HG03196 (cell line): ENCODE measurements at regions not wholly inside any gene's neighbourhood (a gene's known extent, or its start where the extent isn't known, plus 50 kb on each side); places are given as distances from the start of the nearest gene placed in this dataset.
"Not testable (repeated sequence)": the region's sequence is repeated elsewhere in the genome, so short reads cannot be mapped to it uniquely, and the experiment has no call there.

Source experiments
- ATAC-seq: cut with Tn5 transposase; IDR thresholded peaks from one replicate; pipeline ENCODE4 v1.9.1; 2021; ENCODE audit not compliant: unreplicated experiment

DNA sequence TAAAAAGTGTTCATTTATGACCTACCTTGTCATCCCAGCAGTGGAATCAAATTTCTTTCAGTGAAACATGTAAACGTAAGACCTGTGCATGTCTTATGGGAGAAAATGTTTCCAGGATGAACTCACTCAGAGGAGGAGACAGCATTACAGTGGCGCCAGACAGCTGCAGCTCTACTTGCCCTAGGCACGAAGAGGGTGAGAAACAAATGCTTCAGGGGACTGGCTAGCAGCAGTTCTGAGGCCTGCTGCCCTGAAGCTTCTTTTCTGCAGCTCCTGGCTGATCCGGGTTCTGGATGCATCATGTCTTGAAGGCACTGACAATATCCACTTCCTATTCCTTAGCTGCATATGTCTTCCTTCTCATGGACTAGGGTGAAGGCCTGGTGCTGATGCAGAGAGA, 120.2 kb downstream of the QRSL1 start:
- no peak for ATAC-seq

DNA sequence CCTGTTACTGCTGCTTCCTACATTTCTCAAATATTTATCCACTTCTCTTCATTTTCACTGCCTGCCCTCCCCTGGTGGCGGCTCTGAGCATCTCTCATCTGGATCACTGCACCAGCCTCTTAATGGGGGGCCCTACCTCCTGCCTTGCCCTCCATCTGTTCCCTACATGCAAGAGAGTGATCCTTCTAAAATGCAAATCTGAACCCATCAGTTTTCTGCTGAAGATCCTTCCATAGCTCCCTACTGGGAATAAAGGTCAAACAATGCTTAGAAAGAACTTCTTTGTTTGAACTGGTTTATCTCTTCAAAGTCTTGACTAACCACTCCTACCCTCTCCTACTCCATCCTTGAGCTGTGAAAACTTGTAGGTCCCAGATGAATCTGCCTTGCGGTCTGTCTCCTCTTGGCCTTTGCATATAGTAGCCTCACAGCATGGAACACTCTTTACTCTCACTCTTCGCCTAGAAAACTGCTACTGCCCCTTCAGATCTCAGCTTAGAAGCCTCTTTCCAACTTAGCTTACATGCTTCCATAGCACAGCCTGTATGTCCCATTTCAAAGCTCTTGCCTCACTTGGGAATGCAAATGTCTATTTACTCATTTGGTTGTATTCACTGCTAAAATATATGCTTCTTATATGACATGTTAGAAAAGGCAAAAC, 119.3 kb downstream of the QRSL1 start:
- no peak for ATAC-seq

DNA sequence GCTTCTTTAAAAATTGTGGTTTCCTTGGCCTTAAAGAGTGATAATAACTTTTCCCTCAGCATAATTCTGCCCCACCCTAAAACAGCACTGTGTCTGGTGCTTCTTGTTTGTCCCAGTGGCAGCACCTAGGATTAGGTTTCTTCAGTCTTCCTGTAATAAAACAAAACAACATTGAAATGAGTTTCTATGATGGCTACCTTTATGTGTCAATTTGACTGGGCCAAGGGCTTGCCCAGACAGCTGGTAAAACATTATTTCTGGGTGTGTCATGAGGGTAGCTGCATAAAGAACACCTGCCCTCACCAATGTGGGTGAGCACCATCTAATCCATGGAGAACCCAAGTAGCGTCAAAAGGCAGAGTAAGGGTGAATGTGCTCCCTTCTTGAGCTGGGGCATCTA, 117.8 kb downstream of the QRSL1 start:
- no peak for ATAC-seq

DNA sequence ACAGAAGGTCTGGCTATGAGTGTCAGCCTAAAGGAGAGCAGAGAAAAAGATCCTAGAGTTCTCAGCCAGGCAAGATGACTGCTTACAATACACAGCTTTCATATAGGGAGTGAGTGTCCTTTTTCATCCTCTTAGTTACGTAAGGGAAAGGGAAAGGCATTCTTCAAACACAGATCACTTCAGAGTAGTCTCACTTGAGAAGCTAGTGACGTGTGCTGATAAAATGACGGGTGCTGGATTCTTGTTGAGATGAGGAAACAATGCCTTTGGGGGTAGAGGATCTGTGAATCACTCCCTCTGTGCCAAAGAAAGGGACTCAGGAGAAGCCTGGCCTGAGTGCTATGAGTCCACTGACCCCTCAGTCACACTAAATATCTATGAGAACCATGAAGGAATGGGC, 117.3 kb downstream of the QRSL1 start:
- no peak for ATAC-seq

DNA sequence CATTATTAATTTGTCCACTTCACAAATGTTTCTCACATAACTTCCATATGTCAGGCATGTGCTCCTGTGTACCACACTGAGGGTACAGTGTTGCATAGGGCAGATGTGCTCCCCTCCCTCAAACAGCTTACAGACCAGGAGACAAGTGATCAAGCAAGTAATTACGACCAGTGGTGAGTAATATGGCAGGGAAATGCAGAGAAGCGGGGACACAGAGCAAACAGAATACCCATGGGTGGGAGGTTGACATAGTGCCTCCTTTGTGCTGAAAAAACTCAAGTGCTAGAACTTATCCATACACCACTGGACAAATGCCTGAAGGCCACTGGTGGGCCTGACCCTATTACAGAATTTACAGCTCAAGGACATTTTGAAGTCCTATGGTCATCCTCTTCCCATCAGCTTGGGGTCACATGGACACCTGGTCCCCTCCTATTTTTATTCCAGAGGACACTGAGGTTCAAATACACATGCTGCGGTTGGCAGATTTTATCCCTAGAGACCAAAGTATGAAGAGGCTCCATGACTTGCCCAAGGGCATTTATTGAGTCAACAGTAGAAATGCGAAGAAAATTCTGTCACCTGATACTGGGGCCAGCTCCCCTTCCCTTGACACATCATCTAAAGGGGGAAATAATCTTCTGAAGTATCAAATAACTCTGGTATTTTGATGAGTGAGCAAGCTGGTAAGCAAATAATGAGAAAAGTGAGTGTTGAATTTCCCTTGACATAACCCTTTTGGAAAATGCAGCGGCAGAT, 116.6 kb downstream of the QRSL1 start:
- ATAC-seq = no peak

DNA sequence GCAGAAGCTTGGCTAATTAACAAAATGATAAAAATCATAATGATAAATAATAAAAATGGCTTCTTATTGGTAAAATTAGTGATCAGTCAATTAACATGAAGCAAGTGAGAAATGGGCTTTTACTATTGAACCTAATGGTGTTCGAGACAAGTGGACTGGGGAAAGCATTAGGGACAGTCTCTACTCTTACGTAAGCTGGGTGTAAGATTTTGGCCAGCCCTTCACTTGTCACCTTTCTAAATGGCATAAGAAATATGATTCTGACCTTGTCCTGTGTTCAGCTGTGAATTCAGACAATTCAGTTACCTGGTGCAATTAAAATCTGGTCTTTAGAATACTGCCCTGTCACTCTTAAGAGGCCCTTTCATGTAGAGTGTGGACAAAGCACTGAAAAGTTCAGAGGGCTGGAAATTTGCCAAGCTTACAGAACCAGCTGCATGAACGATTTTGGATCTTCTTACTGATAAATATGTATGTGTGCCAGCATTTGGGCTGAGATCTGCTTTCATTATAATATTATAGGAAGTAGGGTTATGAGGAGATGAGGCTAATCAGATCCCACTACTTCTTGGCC, 115.9 kb downstream of the QRSL1 start:
- no peak for ATAC-seq

DNA sequence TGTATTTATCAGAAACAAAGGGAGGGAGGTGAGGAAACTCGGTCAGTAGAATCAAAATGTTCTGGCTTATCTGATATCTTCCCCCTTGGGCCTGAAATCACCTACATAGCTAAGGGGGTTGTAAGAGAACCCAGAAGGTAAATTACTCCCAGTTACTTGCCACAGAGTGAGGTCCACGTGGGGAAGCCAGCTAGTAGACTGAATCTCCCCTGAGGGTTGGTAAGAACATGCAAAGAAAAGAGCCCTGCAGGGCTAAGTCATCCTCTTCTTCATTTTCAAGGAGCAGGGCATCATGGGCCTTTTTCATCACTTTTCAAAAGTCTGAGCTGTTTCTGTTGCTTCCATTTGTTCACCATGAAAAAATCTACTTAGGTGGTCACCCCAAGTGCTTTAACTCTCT, 115.4 kb downstream of the QRSL1 start:
- no peak for ATAC-seq

DNA sequence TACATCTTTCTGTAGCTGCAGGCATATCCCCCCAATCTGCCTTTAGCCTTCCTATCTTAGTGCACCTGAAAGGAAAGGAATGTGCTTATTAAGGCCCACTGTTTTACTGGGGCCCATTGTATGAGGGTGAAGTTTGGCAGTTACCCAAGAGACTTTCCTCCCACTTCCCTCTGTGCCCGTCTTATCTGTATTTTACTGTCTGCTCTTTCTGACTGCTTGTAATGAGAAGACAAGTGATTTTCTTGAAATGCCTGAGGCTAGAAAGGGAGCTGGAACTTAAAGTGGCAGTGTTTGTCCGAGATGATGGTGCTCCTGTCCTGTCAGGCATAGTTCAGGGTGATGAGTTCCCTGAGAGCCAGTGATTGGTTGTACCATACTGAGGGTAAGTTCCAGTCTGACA, 114.7 kb downstream of the QRSL1 start:
- ATAC-seq = not testable (repeated sequence)

DNA sequence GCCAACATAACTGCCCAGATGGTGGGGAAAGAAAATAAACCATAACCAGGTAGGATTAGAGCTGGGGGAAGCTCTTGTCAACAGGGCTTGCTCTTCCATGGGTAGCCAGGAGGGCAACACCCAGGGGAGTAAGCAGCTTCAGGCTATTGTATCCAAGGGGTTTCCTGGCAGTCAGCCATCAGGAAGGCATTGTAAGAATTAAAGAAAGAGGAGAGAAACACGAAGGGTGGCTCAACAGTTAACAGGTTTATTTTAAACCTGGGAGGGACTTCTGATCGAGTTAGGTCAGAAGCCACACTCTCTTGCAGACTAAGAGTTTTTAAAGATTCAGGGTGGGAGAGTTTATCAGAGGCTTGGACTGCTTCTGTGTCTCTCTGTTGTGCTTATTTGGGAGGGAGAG, 114.2 kb downstream of the QRSL1 start:
- ATAC-seq = no peak

DNA sequence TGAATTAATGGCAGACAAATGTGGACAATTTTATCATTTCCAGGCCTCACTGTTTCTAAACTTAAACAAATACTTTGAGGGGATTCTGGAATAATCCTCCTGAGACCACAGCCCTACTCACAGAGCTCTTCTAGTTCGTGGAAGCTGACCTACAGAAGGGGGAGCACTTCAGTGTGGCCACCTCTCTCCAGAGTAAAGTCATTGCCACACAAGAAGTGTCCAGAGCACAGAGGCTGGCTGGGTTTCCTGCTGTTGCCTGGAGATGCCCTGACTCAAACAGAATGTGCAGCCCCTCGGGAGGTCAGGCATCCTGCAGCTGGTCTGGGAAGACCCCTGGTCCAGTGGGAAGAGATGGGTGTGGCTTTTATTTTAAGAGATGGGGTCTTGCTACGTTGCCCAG, 110.9 kb downstream of the QRSL1 start:
- no peak for ATAC-seq

DNA sequence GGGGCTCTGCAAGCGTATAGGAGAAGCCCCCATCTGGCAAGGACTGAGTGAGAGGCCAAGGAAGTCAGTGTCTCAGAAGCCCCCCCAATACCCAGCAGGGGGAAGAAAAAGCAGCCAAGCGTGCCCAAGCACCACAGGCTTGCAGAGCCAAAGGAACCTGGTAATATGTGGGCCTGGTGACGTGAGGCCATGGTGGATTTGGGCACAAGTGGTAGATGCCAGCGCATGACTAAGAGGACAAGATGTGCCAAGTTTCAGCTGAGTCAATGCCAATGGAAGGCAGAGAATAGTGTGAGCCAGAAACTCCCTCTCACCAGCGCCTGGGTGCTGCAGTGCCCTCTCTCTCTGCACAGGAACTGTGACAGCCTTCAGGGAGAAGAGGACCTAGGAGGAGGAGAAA, 110.0 kb downstream of the QRSL1 start:
- ATAC-seq = no peak

DNA sequence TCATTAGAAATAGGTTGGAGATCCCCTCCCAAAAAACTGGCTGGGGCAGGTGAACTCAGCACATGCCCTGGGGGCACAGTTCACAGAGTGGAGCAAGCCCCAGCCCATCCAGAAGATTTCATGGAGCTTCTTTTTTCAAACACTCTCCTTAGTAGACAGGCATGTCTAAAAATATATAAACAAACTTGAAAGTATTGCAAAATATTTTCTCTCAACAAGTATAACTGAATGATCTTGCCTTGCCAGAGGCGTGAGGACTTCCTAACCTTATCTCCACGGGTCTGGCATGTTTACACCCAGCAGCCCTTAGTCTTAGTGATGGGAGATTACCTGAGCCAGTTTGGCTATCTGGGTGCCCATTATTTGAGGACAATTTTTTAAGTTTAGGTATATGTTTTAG, 107.1 kb downstream of the QRSL1 start:
- no peak for ATAC-seq

DNA sequence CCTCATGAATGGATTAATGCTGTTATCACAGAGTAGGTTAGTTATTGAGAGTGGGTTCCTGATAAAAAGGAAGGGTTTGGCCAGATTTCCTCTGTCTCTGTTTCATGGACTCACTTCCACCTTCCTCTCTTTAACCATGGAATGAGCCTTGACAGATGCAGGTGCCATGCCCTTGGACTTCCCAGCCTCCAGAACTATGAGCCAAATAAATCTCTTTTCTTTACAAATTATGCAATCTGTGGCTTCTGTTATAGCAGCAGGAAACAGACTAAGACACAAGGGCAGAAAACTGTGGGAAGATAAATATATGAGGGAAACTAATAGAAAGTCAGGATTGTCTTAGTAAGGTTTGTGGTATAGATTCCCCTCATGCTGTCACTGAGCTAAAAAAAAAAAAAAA, 106.5 kb downstream of the QRSL1 start:
- ATAC-seq = no peak

DNA sequence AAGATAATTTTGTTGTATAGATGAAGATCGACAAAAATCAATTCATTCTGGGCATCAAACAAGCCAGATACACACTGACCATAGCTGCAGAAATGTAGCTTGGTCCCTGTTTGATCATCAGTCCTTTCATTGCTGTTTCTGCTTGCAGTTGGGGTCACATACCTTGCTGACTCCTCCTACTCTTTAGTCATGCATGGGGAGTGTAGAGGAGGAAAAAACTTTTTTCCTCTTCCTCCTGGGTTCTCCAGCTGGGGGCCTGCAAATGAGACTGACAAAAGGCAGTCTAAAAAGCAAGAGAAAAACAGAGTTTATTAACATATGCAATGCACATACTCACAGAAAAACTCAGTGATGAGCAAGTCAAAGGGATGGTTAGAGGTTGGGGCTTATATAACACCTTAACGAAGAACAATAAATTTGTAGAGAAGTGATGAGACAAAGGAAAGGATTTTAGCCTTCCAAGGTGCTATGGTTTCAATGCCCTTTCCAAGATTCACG, 105.8 kb downstream of the QRSL1 start:
- ATAC-seq = no peak

DNA sequence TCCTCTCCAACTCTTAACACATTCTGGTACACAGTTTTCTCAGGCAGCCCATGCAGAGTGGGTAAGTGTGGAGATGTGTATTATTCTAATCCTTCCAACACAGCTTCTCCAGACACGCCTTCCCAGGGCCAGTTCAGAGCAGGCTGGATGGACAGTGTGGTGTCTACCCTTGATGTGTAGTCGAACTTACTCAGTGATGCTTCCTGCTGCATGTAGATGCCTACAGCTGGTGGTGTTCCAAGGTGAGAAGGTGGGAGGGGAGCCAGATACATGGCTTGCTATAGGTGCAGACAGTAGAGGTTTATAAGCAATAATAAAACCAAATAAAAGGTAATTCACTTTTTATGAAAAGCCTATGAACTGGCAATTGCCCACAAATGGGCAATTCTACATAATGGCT, 104.0 kb downstream of the QRSL1 start:
- ATAC-seq = no peak

DNA sequence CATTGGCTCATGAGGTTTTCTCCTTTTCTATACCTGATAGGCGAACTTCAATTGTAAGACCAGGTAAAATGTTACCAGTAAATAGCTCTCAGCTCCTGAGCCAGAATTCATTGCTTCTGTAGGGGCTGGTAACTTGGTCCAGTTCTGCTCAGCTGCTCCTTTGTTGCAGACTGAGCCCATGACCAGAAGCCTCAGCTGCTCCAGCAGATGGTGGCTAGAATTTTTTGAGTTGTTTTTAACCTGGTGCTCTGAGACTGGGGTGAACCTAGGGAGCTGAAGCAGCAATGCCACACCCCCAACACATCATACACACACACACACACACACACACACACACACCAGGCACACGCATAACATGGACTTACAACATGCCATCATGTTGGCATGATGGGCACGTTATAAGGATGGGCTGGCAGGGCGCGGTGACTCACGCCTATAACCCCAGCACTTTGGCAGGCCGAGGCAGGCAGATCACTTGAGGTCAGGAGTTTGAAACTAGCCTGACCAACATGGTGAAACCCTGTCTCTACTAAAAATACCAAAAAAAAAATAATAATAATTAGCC, 103.1 kb downstream of the QRSL1 start:
- no peak for ATAC-seq

DNA sequence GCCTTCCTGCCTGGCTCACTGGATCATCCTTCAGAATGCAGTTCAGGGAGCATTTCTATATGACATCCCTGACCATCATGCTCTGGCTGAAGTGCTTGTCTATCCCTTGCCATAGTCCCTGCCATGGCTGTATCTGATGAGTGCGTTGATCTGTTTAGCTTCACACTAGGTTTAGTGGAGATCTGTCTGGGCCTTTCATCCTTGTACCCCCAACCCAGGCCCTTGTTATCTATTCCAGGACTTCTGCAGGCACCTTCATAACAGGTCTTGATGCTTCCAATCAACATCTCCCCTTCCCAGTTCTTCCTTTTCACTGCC, 102.4 kb downstream of the QRSL1 start:
- no peak for ATAC-seq

DNA sequence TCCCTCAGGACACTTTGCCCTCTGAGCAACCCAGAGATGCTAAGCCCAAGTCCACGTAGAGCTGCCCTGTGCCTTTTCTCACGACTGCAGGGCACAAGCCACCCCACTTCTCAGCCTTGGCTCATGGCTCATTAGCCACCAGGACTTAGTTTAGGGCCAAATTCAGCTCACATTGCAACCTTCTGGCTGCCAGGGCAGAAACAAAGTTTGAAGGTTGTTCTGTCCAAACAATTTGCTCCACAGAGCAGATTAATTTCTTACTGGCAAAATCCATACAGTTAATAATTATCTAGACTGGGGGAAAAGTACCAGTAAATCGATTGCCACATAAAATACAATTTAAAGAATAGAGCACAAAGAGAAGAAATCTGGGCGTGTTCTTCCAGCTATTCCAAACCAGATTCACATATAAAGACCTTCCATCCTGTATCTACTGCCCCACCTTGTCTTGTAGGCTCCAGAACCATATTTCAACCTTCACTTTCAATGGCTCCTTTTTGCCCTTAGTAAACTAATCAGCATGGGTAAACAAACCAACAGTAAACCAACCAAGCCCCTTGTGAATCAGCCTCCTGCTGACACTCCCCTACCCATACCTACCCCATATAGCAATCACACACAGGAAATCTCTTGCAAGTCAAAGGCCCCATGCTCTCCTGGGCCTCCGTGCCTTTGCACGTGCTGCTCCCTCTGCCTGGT, 101.9 kb downstream of the QRSL1 start:
- ATAC-seq = no peak

DNA sequence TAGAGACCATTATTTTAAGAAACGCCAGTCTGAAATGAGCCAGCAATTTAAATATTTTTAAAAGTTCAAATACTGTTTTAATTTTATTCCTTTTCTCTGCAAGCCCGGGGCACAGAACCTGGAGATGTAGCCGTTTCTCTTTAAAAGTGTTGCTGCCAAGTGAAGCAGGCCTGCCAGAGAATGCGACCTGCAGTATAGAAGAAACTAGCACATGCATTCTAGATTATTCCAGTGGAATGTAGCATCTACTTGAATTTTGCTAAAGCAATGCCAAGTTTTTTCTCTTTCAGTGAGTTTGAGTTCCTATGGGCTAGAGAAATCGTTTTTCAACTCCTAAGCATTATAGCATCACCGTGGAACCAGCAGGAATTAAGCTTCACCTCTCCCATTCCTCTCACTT, 101.3 kb downstream of the QRSL1 start:
- no peak for ATAC-seq

DNA sequence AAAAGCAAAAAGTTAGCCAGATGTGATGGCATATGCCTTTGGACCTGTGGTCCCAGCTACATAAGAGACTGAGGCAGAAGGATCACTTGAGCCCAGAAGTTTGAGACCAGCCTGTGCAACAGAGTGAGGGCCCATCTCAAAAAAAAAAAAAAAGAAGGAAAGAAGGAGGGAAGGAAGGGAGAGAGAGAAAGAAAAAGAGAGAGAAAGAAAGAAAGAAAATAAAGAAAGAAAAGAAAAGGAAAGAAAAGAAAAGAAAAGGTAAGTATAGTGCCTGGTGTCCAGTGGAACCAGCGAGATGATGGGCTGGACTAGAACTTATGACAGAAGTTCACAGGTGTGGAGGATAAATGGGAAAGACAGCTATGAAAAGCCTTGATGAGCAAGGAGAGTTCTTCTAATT, 100.9 kb downstream of the QRSL1 start:
- ATAC-seq = no peak

DNA sequence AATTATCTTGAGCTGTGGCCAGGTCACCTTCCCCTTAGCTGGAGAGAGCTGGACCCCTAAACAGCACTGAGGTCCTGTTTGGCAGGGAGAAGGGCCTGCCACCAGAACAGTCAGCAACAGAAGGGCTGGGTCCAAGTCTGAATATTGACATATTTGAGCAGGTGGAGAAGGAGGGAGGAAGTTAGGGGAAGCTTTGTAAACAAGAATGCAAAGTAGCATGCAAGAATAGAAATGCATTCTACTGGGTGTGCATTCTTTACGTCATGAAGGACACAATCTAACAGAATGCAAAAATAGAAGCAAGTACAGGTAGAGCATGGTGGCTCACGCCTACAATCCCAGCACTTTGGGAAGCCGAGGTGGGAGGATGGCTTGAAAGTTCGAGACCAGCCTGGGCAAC, 100.5 kb downstream of the QRSL1 start:
- no peak for ATAC-seq
